ENCODE measurements at regions not wholly inside any gene's neighbourhood (a gene's known extent, or its start where the extent isn't known, plus 50 kb on each side); places are given as distances from the start of the nearest gene placed in this dataset.
"Not testable (repeated sequence)": the region's sequence is repeated elsewhere in the genome, so short reads cannot be mapped to it uniquely, and the experiment has no call there.

DNA sequence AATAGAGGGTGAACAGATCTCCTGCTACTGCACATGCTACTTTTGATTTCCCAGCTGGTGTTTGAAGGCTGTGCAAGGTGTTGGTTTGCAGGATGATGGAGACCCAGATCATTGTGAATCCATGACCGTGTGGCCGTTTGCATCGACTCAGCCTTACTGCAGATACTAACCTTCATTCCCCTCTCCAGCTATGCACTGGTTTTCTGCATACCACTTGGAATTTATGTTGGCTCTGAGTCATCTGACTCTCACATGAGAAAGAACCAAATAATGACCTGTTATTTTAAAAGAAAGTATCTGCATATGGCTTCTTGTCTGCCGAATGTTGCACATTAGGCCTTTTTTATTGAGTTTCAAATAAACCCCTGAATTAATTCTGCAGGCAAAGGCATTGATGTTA is 221.7 kb upstream of the PRKX start:
- TF ChIP-seq, protein P1, sequence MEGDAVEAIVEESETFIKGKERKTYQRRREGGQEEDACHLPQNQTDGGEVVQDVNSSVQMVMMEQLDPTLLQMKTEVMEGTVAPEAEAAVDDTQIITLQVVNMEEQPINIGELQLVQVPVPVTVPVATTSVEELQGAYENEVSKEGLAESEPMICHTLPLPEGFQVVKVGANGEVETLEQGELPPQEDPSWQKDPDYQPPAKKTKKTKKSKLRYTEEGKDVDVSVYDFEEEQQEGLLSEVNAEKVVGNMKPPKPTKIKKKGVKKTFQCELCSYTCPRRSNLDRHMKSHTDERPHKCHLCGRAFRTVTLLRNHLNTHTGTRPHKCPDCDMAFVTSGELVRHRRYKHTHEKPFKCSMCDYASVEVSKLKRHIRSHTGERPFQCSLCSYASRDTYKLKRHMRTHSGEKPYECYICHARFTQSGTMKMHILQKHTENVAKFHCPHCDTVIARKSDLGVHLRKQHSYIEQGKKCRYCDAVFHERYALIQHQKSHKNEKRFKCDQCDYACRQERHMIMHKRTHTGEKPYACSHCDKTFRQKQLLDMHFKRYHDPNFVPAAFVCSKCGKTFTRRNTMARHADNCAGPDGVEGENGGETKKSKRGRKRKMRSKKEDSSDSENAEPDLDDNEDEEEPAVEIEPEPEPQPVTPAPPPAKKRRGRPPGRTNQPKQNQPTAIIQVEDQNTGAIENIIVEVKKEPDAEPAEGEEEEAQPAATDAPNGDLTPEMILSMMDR (IDR thresholded peaks at IDR 0.05) = not testable (repeated sequence)
- not testable (repeated sequence) for TF ChIP-seq POLR2A (IDR thresholded peaks at IDR 0.05)

Data from lower leg skin (tissue), 3 donors.